ENCODE measurements at regions not wholly inside any gene's neighbourhood (a gene's known extent, or its start where the extent isn't known, plus 50 kb on each side); places are given as distances from the start of the nearest gene placed in this dataset.

DNA sequence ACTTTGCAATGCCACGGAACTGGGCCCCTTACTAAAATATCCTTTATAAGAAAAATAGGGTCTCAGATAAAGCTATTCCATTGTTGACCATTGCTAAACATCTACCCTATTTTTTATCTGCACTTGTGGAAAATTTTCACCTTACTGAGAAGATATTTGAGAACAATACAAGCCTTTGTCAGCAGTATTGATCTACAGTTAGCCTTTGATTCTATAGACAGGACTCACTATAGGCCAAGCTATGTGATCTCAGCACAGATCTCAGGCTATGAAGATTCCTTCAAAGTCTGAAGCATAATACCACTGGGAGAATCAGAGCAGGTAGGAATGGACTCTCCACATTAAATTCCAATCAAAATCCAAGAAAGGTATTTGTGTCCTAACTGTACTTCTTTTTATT is 1099.7 kb downstream of the DIAPH3 start:
- no peak for TF ChIP-seq POLR2A (IDR thresholded peaks at IDR 0.05)
- TF ChIP-seq, protein P1, sequence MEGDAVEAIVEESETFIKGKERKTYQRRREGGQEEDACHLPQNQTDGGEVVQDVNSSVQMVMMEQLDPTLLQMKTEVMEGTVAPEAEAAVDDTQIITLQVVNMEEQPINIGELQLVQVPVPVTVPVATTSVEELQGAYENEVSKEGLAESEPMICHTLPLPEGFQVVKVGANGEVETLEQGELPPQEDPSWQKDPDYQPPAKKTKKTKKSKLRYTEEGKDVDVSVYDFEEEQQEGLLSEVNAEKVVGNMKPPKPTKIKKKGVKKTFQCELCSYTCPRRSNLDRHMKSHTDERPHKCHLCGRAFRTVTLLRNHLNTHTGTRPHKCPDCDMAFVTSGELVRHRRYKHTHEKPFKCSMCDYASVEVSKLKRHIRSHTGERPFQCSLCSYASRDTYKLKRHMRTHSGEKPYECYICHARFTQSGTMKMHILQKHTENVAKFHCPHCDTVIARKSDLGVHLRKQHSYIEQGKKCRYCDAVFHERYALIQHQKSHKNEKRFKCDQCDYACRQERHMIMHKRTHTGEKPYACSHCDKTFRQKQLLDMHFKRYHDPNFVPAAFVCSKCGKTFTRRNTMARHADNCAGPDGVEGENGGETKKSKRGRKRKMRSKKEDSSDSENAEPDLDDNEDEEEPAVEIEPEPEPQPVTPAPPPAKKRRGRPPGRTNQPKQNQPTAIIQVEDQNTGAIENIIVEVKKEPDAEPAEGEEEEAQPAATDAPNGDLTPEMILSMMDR (IDR thresholded peaks at IDR 0.05): no peak
